Panc1 (cell line): ENCODE measurements at regions not wholly inside any gene's neighbourhood (a gene's known extent, or its start where the extent isn't known, plus 50 kb on each side); places are given as distances from the start of the nearest gene placed in this dataset.

ENCODE experiments used
- ATAC-seq: fragments of 200-7000 bp; cut with Tn5 transposase; 2 replicates; pipeline ENCODE4 v1.9.1; 2020; ENCODE audit warnings: mild to moderate bottlenecking, moderate library complexity
- BruUV-seq: library from RNA; stranded (reverse); fragments of 400-500 nt; replicated peaks from 2 replicates; lab custom pipeline; 2021; lab: Mats Ljungman, UMichigan
- CTCF ChIA-PET: fragments of 300-600 bp; sonication (Branson Sonifier 250); formaldehyde crosslinking; loops from one replicate; lab custom pipeline; 2022; ENCODE audit warnings: antibody characterized with exemption; lab: Charles Lee
- POLR2A ChIA-PET: fragments of 300-600 bp; sonication (Branson Sonifier 250); formaldehyde crosslinking; loops from one replicate; lab custom pipeline; 2022; ENCODE audit warnings: antibody characterized with exemption; lab: Charles Lee
- DNase-seq: peaks from one replicate; pipeline ENCODE4 v3.0.0-alpha.2; 2010; ENCODE audit warnings: low read depth, low spot score
- H3K27ac ChIP-seq: 2 replicates; pipeline ENCODE4 v1.5.1; 2011; ENCODE audit warnings: mild to moderate bottlenecking, low read length, inconsistent platforms
- H3K27me3 ChIP-seq: fragments of 200-500 bp; sonication (Bioruptor generic); 2 replicates; pipeline ENCODE4 v1.6.0; 2014; ENCODE audit warnings: low read length, inconsistent platforms; ENCODE audit not compliant: control insufficient read depth, insufficient read depth
- H3K36me3 ChIP-seq: fragments of 200-500 bp; sonication (Bioruptor generic); 2 replicates; pipeline ENCODE4 v1.5.1; 2014; ENCODE audit warnings: inconsistent platforms, mild to moderate bottlenecking, low read length, moderate library complexity; ENCODE audit not compliant: control insufficient read depth, insufficient read depth
- H3K4me1 ChIP-seq: 2 replicates; pipeline ENCODE4 v1.5.1; 2011; ENCODE audit warnings: inconsistent platforms, mild to moderate bottlenecking, low read length, moderate library complexity; ENCODE audit not compliant: control insufficient read depth, insufficient read depth
- H3K4me3 ChIP-seq, 2 experiments: 2 replicates each; pipeline ENCODE4 v1.5.1; 2011 to 2012; ENCODE audit warnings: low read depth in 2 of 2, low read length in 2 of 2, mild to moderate bottlenecking in 2 of 2, inconsistent platforms in 1 of 2, moderate library complexity in 1 of 2
- H3K9me3 ChIP-seq: fragments of 200-500 bp; sonication (Bioruptor generic); 2 replicates; pipeline ENCODE4 v1.5.1; 2014; ENCODE audit warnings: low read depth, mild to moderate bottlenecking, inconsistent platforms, low read length, moderate library complexity; ENCODE audit not compliant: control insufficient read depth, insufficient read depth
- POLR2AphosphoS5 ChIP-seq: IDR thresholded peaks from 2 replicates; pipeline ENCODE4 v1.6.1; 2012; ENCODE audit warnings: mild to moderate bottlenecking, low read depth, low read length, moderate library complexity
- SIN3A ChIP-seq: IDR thresholded peaks from 2 replicates; pipeline ENCODE4 v1.6.1; 2012; ENCODE audit warnings: low read depth, mild to moderate bottlenecking, low read length, moderate library complexity, borderline replicate concordance; ENCODE audit not compliant: insufficient read depth
- TCF7L2 ChIP-seq: IDR thresholded peaks from 2 replicates; pipeline ENCODE4 v1.6.1; 2011; ENCODE audit warnings: mild to moderate bottlenecking, low read depth, low read length, inconsistent platforms
- in situ Hi-C: cut with HindIII; loops from 2 replicates; pipeline ENCODE4 v1.10.0; 2016; ENCODE audit warnings: low sequenced_read_pairs, low pct_unique_long_range_greater_than_20kb
- intact Hi-C: fragments of 100-400 bp; cut with micrococcal nuclease; formaldehyde crosslinking; loops from one replicate; pipeline ENCODE4 v1.10.0; 2022; ENCODE audit not compliant: unreplicated experiment
- TF ChIP-seq, protein P1 (sequence below), 2 experiments: IDR thresholded peaks; 2 replicates each; pipeline ENCODE4 v1.6.1; 2011 to 2012; ENCODE audit warnings: low read depth in 2 of 2, control low read depth in 1 of 2, low read length in 1 of 2, mild to moderate bottlenecking in 1 of 2, moderate library complexity in 1 of 2; ENCODE audit not compliant: insufficient read depth in 1 of 2
- TF ChIP-seq, protein P2 (sequence below): fragments of 450-650 bp; IDR thresholded peaks from 2 replicates; pipeline ENCODE4 v1.5.1; 2017; ENCODE audit warnings: mild to moderate bottlenecking

DNA sequence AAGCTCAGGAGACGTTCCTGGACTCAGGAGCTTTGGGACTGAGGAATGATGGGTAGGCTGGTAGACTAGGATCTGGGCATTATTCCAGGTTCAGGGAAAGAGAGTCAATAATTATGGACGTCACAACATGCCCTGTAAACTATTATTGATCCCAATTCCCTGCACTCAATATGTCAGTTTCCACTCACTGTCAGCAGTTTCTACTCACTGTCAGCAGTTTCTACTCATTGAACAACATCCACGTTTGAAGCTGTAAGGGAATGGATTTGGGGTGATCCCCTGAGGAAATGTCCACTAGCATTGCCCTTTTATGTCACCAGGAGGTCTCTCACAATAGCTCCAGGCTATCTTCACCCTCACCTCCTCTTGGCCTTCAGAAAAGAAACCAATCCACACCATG is 1268.6 kb downstream of the TYW1 start:
- no peak for DNase-seq
- Histone ChIP-seq H3K36me3 (no peaks in the 10 kb centered on the region), H3K4me3 (no peak overlapping the region), H3K27ac (no peak overlapping the region), H3K27me3 (no peaks in the 10 kb centered on the region), H3K9me3 (peaks cover 10% of the 10 kb centered on the region; the same call in 1 of the 2 replicates), H3K4me1 (no peaks in the 10 kb centered on the region)
- in situ Hi-C loops (no loop called here), intact Hi-C loops (no loop called here)
- BruUV-seq: no TSS peak
- no peak for ATAC-seq
- POLR2A ChIA-PET: interaction anchor here (0.5 kb wide), 1 partner anchor 8 kb away, joined by 5 read pairs; no protein-coding TSS in a partner anchor
- CTCF ChIA-PET: no interaction called here
- TF ChIP-seq TCF7L2 (no peak), SIN3A (no peak), POLR2AphosphoS5 (no peak)
- TF ChIP-seq, protein P1, sequence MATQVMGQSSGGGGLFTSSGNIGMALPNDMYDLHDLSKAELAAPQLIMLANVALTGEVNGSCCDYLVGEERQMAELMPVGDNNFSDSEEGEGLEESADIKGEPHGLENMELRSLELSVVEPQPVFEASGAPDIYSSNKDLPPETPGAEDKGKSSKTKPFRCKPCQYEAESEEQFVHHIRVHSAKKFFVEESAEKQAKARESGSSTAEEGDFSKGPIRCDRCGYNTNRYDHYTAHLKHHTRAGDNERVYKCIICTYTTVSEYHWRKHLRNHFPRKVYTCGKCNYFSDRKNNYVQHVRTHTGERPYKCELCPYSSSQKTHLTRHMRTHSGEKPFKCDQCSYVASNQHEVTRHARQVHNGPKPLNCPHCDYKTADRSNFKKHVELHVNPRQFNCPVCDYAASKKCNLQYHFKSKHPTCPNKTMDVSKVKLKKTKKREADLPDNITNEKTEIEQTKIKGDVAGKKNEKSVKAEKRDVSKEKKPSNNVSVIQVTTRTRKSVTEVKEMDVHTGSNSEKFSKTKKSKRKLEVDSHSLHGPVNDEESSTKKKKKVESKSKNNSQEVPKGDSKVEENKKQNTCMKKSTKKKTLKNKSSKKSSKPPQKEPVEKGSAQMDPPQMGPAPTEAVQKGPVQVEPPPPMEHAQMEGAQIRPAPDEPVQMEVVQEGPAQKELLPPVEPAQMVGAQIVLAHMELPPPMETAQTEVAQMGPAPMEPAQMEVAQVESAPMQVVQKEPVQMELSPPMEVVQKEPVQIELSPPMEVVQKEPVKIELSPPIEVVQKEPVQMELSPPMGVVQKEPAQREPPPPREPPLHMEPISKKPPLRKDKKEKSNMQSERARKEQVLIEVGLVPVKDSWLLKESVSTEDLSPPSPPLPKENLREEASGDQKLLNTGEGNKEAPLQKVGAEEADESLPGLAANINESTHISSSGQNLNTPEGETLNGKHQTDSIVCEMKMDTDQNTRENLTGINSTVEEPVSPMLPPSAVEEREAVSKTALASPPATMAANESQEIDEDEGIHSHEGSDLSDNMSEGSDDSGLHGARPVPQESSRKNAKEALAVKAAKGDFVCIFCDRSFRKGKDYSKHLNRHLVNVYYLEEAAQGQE (IDR thresholded peaks at IDR 0.05; ENCODE audit: insufficient read depth in 1 of 2, low read depth in 2 of 2, low read length in 1 of 2): no peak
- TF ChIP-seq, protein P2, sequence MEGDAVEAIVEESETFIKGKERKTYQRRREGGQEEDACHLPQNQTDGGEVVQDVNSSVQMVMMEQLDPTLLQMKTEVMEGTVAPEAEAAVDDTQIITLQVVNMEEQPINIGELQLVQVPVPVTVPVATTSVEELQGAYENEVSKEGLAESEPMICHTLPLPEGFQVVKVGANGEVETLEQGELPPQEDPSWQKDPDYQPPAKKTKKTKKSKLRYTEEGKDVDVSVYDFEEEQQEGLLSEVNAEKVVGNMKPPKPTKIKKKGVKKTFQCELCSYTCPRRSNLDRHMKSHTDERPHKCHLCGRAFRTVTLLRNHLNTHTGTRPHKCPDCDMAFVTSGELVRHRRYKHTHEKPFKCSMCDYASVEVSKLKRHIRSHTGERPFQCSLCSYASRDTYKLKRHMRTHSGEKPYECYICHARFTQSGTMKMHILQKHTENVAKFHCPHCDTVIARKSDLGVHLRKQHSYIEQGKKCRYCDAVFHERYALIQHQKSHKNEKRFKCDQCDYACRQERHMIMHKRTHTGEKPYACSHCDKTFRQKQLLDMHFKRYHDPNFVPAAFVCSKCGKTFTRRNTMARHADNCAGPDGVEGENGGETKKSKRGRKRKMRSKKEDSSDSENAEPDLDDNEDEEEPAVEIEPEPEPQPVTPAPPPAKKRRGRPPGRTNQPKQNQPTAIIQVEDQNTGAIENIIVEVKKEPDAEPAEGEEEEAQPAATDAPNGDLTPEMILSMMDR: no peak

DNA sequence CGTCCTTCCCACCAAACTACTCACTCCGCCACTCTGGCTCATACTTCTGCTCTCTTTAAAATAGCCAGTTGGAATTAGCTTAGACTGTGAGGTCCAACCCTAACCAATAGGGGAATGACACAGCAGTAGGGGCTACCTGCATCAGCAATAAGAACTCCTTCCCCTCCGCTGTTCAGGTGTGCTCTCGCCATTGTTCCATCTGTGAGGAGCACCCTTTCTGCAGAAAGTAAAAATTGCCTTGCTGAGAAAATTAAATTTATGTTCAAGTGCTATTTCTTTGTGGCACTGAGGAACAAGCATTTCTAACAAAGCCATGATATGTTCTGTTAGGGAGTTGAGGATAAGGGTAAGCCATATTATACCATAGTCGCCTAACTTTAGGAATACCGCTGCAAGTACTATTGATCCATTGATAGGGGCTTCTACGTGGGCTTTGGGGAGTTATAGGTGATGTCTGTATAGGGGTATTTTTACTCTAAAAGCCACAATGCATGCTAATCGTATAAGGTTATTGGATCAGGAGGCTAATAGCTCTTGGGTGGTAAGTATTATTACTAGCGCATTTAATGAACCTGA is 1269.5 kb downstream of the TYW1 start:
- Histone ChIP-seq H3K27ac (no peak overlapping the region), H3K27me3 (no peaks in the 10 kb centered on the region), H3K9me3 (peaks cover 10% of the 10 kb centered on the region; the same call in 1 of the 2 replicates), H3K4me3 (no peak overlapping the region), H3K36me3 (no peaks in the 10 kb centered on the region), H3K4me1 (no peaks in the 10 kb centered on the region)
- ATAC-seq: no peak
- no peak for TF ChIP-seq SIN3A
- TF ChIP-seq TCF7L2: no peak
- TF ChIP-seq, protein P2: no peak
- no peak for TF ChIP-seq POLR2AphosphoS5
- TF ChIP-seq, protein P1 (IDR thresholded peaks at IDR 0.05; ENCODE audit: insufficient read depth in 1 of 2, low read depth in 2 of 2, low read length in 1 of 2): no peak
- DNase-seq: no peak
- POLR2A ChIA-PET: interaction anchor here (0.6 kb wide), 1 partner anchor 1700 kb away, joined by 3 read pairs; no protein-coding TSS in a partner anchor
- intact Hi-C loops: no loop called here
- BruUV-seq: no TSS peak
- in situ Hi-C loops: no loop called here
- CTCF ChIA-PET: no interaction called here
